ENCODE measurements at regions not wholly inside any gene's neighbourhood (a gene's known extent, or its start where the extent isn't known, plus 50 kb on each side); places are given as distances from the start of the nearest gene placed in this dataset.
"Not testable (repeated sequence)": the region's sequence is repeated elsewhere in the genome, so short reads cannot be mapped to it uniquely, and the experiment has no call there.

DNA sequence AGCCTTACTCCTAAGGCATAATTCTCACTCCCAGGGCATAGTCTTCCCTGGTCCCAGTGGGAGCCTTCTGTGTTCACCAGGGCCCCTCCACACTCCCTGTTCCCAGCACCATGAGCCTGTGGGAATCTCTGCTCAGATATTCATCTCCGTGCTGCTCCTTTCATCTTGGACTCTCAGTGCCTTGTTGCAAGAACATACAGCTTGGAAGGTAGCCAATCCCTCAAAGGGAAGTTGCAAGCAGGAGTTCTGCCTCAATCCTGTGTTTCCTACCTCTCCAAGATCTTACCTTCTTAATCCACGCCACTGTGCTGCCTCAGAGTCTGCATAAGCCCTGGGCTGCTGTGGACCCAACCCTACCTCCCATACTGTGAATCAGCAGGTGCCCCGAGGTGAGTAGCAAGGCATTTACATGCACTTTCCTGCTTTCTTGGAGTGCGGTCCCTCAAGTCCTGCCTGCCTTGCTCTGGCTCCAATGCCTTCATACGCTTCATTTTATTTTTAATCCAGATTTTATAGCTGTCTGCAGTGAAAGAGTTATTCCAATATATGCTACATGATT, 413.8 kb upstream of the RAB6C start:
- peaks cover 0 to 4% (median 0%) of the 10 kb centered on the region in 5 experiments for H3K27me3 ChIP-seq (replicated peaks in 2 of 5; ENCODE audit: control insufficient read depth in 4 of 5, insufficient read depth in 5 of 5, low read length in 4 of 5)
- POLR2A ChIA-PET: no interaction called here

DNA sequence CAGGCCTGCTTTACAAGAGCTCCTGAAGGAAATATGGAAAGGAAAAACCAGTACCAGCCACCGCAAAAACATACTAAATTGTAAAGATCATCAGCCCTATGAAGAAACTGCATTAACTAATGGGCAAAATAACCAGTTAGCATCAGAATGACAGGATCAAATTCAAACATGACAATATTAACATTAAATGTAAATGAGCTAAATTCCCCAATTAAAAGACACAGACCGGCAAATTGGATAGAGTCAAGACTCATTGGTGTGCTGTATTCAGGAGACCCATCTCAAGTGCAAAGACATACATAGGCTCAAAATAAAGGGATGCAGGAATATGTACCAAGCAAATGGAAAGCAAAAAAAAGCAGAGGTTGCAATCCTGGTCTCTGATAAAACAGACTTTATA, 408.7 kb upstream of the RAB6C start:
- DNase-seq; POLR2A ChIA-PET; CTCF ChIA-PET; H3K9me3 ChIP-seq (ENCODE audit: control extremely low read depth in 1 of 5, control insufficient read depth in 4 of 5, insufficient read depth in 2 of 5, low read depth in 1 of 5, low read length in 4 of 5); H3K27ac ChIP-seq (ENCODE audit: insufficient read depth in 1 of 2, low read depth in 1 of 2, low read length in 2 of 2, poor library complexity in 1 of 2, severe bottlenecking in 2 of 2); H3K27me3 ChIP-seq (replicated peaks in 2 of 5; ENCODE audit: control insufficient read depth in 4 of 5, insufficient read depth in 5 of 5, low read length in 4 of 5); H3K36me3 ChIP-seq (ENCODE audit: control insufficient read depth in 4 of 4, insufficient read depth in 4 of 4, low read length in 3 of 4); H3K4me1 ChIP-seq (ENCODE audit: control extremely low read depth in 1 of 4, control insufficient read depth in 4 of 4, insufficient read depth in 4 of 4, low read length in 3 of 4); H3K4me3 ChIP-seq (ENCODE audit: control insufficient read depth in 1 of 7, extremely low read depth in 1 of 7, insufficient read depth in 4 of 7, low read depth in 2 of 7, low read length in 6 of 7): not testable (repeated sequence)
- no CpG with 5 or more reads among the region's 2 CpGs for WGBS (ENCODE audit: insufficient coverage)

More for the DNA sequence above, 413.8 kb upstream of the RAB6C start:
- Histone ChIP-seq H3K4me3 (ENCODE audit: control insufficient read depth in 1 of 7, extremely low read depth in 1 of 7, insufficient read depth in 4 of 7, low read depth in 2 of 7, low read length in 6 of 7) (no peak overlapping the region), H3K36me3 (ENCODE audit: control insufficient read depth in 4 of 4, insufficient read depth in 4 of 4, low read length in 3 of 4) (no peaks in the 10 kb centered on the region), H3K9me3 (ENCODE audit: control extremely low read depth in 1 of 5, control insufficient read depth in 4 of 5, insufficient read depth in 2 of 5, low read depth in 1 of 5, low read length in 4 of 5) (peaks cover 0 to 4% (median 0%) of the 10 kb centered on the region in 5 experiments), H3K4me1 (ENCODE audit: control extremely low read depth in 1 of 4, control insufficient read depth in 4 of 4, insufficient read depth in 4 of 4, low read length in 3 of 4) (no peaks in the 10 kb centered on the region), H3K27ac (ENCODE audit: insufficient read depth in 1 of 2, low read depth in 1 of 2, low read length in 2 of 2, poor library complexity in 1 of 2, severe bottlenecking in 2 of 2) (no peak overlapping the region)
- CTCF ChIA-PET: no interaction called here
- no peak for DNase-seq
- WGBS (ENCODE audit: insufficient coverage): 46% methylated on average over 3 of the region's 5 CpGs

DNA sequence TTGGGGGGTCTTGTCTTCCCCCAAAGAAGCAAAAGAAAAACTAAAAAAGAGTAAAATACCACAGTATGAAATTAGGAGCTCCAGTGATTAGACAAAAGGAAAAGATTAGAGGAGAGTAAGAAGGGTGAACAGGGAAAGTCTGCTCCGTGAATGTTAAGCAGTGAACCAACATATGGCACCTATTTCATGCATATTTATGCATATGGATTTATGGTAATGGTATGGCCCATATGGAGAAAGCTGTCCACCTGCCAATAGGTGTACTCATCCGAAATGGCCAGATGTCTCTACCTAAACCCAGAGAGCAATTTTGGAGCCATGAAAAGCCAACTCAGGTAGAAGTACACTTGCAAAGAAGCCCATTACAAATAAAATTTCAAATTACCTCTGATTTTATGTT, 404.0 kb upstream of the RAB6C start:
- DNase-seq: no peak
- WGBS (ENCODE audit: insufficient coverage): 90% methylated on average over 1 of the region's 2 CpGs
- POLR2A ChIA-PET: no interaction called here
- Histone ChIP-seq H3K27ac (ENCODE audit: insufficient read depth in 1 of 2, low read depth in 1 of 2, low read length in 2 of 2, poor library complexity in 1 of 2, severe bottlenecking in 2 of 2) (no peak overlapping the region), H3K36me3 (ENCODE audit: control insufficient read depth in 4 of 4, insufficient read depth in 4 of 4, low read length in 3 of 4) (no peaks in the 10 kb centered on the region), H3K4me3 (ENCODE audit: control insufficient read depth in 1 of 7, extremely low read depth in 1 of 7, insufficient read depth in 4 of 7, low read depth in 2 of 7, low read length in 6 of 7) (no peak overlapping the region), H3K27me3 (replicated peaks in 2 of 5; ENCODE audit: control insufficient read depth in 4 of 5, insufficient read depth in 5 of 5, low read length in 4 of 5) (no peaks in the 10 kb centered on the region), H3K4me1 (ENCODE audit: control extremely low read depth in 1 of 4, control insufficient read depth in 4 of 4, insufficient read depth in 4 of 4, low read length in 3 of 4) (no peaks in the 10 kb centered on the region), H3K9me3 (ENCODE audit: control extremely low read depth in 1 of 5, control insufficient read depth in 4 of 5, insufficient read depth in 2 of 5, low read depth in 1 of 5, low read length in 4 of 5) (peaks cover 0 to 3% (median 0%) of the 10 kb centered on the region in 5 experiments)
- CTCF ChIA-PET: no interaction called here

DNA sequence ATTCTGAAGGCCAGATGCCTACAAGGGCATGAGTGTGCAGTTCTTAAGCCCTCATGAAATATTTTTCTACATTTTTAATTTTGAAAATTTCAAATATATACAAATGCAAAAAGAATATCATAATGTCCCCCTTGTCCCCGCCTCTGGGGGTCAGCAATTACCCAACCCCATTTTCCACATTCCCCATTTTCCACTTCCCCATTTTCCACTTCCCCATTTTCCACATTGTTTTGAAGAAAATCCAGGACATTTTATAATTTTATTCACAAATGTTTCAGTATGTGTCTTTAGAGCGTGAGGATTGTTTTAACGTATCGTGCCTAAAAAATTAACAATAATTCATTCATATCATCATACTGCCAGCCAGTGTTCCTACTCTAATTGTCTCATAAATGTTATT, 403.6 kb upstream of the RAB6C start:
- no peak overlapping the region for H3K4me3 ChIP-seq (ENCODE audit: control insufficient read depth in 1 of 7, extremely low read depth in 1 of 7, insufficient read depth in 4 of 7, low read depth in 2 of 7, low read length in 6 of 7)
- ChIA-PET POLR2A (no interaction called here), CTCF (no interaction called here)
- H3K4me1 ChIP-seq (ENCODE audit: control extremely low read depth in 1 of 4, control insufficient read depth in 4 of 4, insufficient read depth in 4 of 4, low read length in 3 of 4): no peaks in the 10 kb centered on the region
- WGBS (ENCODE audit: insufficient coverage): no CpG with 5 or more reads among the region's 4 CpGs
- no peak overlapping the region for H3K27ac ChIP-seq (ENCODE audit: insufficient read depth in 1 of 2, low read depth in 1 of 2, low read length in 2 of 2, poor library complexity in 1 of 2, severe bottlenecking in 2 of 2)
- no peaks in the 10 kb centered on the region for H3K36me3 ChIP-seq (ENCODE audit: control insufficient read depth in 4 of 4, insufficient read depth in 4 of 4, low read length in 3 of 4)
- peaks cover 0 to 3% (median under 1%) of the 10 kb centered on the region in 5 experiments for H3K9me3 ChIP-seq (ENCODE audit: control extremely low read depth in 1 of 5, control insufficient read depth in 4 of 5, insufficient read depth in 2 of 5, low read depth in 1 of 5, low read length in 4 of 5)
- H3K27me3 ChIP-seq (replicated peaks in 2 of 5; ENCODE audit: control insufficient read depth in 4 of 5, insufficient read depth in 5 of 5, low read length in 4 of 5): no peaks in the 10 kb centered on the region
- DNase-seq: no peak

DNA sequence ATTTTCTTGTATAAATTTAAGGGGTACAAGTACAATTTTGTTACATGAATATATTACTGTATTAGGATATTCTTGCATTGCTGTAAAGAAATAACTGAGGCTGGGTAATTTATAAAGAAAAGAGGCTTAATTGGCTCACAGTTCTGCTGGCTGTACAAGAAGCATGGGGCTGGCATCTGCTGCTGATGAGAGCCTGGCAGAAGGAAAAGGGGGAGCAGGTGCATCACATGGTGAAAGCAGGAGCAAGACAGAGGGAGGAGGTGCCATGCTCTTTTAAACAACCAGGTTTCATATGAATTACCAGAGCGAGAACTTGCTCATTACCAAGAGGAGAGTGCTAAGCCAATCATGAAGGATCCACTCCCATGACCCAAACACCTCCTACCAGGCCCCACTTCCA, 399.5 kb upstream of the RAB6C start:
- no peaks in the 10 kb centered on the region for H3K4me1 ChIP-seq (ENCODE audit: control extremely low read depth in 1 of 4, control insufficient read depth in 4 of 4, insufficient read depth in 4 of 4, low read length in 3 of 4)
- ChIA-PET CTCF (no interaction called here), POLR2A (no interaction called here)
- no peak overlapping the region for H3K4me3 ChIP-seq (ENCODE audit: control insufficient read depth in 1 of 7, extremely low read depth in 1 of 7, insufficient read depth in 4 of 7, low read depth in 2 of 7, low read length in 6 of 7)
- 100% methylated on average over 1 of the region's 1 CpG for WGBS (ENCODE audit: insufficient coverage)
- no peak for DNase-seq
- H3K36me3 ChIP-seq (ENCODE audit: control insufficient read depth in 4 of 4, insufficient read depth in 4 of 4, low read length in 3 of 4): no peaks in the 10 kb centered on the region
- H3K27ac ChIP-seq (ENCODE audit: insufficient read depth in 1 of 2, low read depth in 1 of 2, low read length in 2 of 2, poor library complexity in 1 of 2, severe bottlenecking in 2 of 2): no peak overlapping the region
- no peaks in the 10 kb centered on the region for H3K27me3 ChIP-seq (replicated peaks in 2 of 5; ENCODE audit: control insufficient read depth in 4 of 5, insufficient read depth in 5 of 5, low read length in 4 of 5)
- H3K9me3 ChIP-seq (ENCODE audit: control extremely low read depth in 1 of 5, control insufficient read depth in 4 of 5, insufficient read depth in 2 of 5, low read depth in 1 of 5, low read length in 4 of 5): peaks cover 0 to 8% (median 0%) of the 10 kb centered on the region in 5 experiments

DNA sequence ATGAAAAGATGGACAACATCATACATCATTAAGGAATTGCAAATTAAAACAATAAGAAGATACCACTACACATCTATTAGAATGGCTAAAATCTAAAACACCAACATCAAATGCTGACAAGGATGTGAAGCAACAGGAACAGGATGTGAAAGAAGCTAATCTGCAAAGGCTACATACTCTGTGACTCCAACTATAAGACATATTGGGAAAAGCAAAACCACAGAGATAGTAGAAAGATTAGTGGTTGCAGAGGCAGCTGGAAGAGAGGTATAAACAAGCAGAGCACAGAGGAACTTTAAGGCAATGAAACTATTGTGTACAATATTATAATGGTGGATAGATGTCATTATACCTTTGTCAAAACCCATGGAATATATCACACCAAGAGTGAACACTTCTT, 393.7 kb upstream of the RAB6C start:
- Histone ChIP-seq H3K4me3 (ENCODE audit: control insufficient read depth in 1 of 7, extremely low read depth in 1 of 7, insufficient read depth in 4 of 7, low read depth in 2 of 7, low read length in 6 of 7) (no peak overlapping the region), H3K4me1 (ENCODE audit: control extremely low read depth in 1 of 4, control insufficient read depth in 4 of 4, insufficient read depth in 4 of 4, low read length in 3 of 4) (no peaks in the 10 kb centered on the region), H3K27me3 (replicated peaks in 2 of 5; ENCODE audit: control insufficient read depth in 4 of 5, insufficient read depth in 5 of 5, low read length in 4 of 5) (peaks cover 0 to 13% (median 0%) of the 10 kb centered on the region in 5 experiments), H3K9me3 (ENCODE audit: control extremely low read depth in 1 of 5, control insufficient read depth in 4 of 5, insufficient read depth in 2 of 5, low read depth in 1 of 5, low read length in 4 of 5) (peaks cover 0 to 9% (median 1%) of the 10 kb centered on the region in 5 experiments), H3K27ac (ENCODE audit: insufficient read depth in 1 of 2, low read depth in 1 of 2, low read length in 2 of 2, poor library complexity in 1 of 2, severe bottlenecking in 2 of 2) (no peak overlapping the region), H3K36me3 (ENCODE audit: control insufficient read depth in 4 of 4, insufficient read depth in 4 of 4, low read length in 3 of 4) (no peaks in the 10 kb centered on the region)
- ChIA-PET CTCF (no interaction called here), POLR2A (no interaction called here)
- no peak for DNase-seq

DNA sequence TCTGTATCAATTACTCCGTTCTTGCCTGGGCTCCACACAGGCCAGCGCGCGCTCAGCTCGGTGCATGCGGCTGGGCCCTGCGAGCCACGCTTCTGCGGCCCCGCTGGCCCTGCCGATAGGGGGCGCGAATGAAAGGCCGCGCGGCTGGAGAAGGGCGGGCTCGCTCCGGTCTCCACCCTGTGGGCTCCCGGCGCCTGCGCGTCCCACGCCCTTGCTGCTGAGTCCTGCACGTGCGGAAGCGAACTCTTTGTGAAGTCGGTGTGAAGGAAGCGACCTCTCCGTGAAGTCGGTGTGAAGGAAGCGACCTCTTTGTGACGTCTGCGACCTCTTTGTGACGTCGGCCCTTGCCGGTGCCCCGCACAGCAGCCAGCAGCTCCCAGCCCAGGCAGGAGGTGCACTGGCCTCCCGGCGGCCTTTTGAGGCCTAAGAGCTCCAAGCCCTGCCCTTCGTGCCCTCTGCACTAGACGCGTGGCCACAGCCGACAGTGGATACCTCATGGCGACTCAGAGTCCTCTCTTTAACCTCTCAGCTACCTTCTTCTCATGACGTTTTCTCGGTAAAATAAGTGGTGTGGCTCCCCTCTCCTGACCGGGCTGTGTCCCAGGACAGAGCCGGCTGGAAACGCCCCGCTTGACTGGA, 391.9 kb upstream of the RAB6C start:
- peaks cover 0 to 4% (median 0%) of the 10 kb centered on the region in 5 experiments for H3K9me3 ChIP-seq (ENCODE audit: control extremely low read depth in 1 of 5, control insufficient read depth in 4 of 5, insufficient read depth in 2 of 5, low read depth in 1 of 5, low read length in 4 of 5)
- WGBS (ENCODE audit: insufficient coverage): 62% methylated on average over 49 of the region's 51 CpGs
- peaks cover 0 to 13% (median 0%) of the 10 kb centered on the region in 5 experiments for H3K27me3 ChIP-seq (replicated peaks in 2 of 5; ENCODE audit: control insufficient read depth in 4 of 5, insufficient read depth in 5 of 5, low read length in 4 of 5)
- peak in 1 of 3 donors; percentile 3 for DNase-seq
- H3K27ac ChIP-seq (ENCODE audit: insufficient read depth in 1 of 2, low read depth in 1 of 2, low read length in 2 of 2, poor library complexity in 1 of 2, severe bottlenecking in 2 of 2): no peak overlapping the region
- H3K4me3 ChIP-seq (ENCODE audit: control insufficient read depth in 1 of 7, extremely low read depth in 1 of 7, insufficient read depth in 4 of 7, low read depth in 2 of 7, low read length in 6 of 7): no peak overlapping the region
- CTCF ChIA-PET: no interaction called here
- no peaks in the 10 kb centered on the region for H3K4me1 ChIP-seq (ENCODE audit: control extremely low read depth in 1 of 4, control insufficient read depth in 4 of 4, insufficient read depth in 4 of 4, low read length in 3 of 4)
- H3K36me3 ChIP-seq (ENCODE audit: control insufficient read depth in 4 of 4, insufficient read depth in 4 of 4, low read length in 3 of 4): no peaks in the 10 kb centered on the region
- POLR2A ChIA-PET: no interaction called here
